SH-SY5Y (cell line): ENCODE measurements at regions not wholly inside any gene's neighbourhood (a gene's known extent, or its start where the extent isn't known, plus 50 kb on each side); places are given as distances from the start of the nearest gene placed in this dataset.

Experiments
- GATA2 ChIP-seq: IDR thresholded peaks from 2 replicates; pipeline ENCODE4 v1.6.1; 2011; ENCODE audit warnings: mild to moderate bottlenecking, low read depth, low read length
- GATA3 ChIP-seq: IDR thresholded peaks from 2 replicates; pipeline ENCODE4 v1.6.1; 2011; ENCODE audit warnings: low read depth, mild to moderate bottlenecking, low read length, moderate library complexity

- TF ChIP-seq GATA2 (no peak), GATA3 (no peak)
Measured at GRCh38 chr16:26546573-26546972, 520.2 kb upstream of the C16orf82 start.
